ENCODE measurements at regions not wholly inside any gene's neighbourhood (a gene's known extent, or its start where the extent isn't known, plus 50 kb on each side); places are given as distances from the start of the nearest gene placed in this dataset.

- H3K56ac ChIP-seq (replicated peaks; ENCODE audit: insufficient read length, low read depth, low read length), result no peak overlapping the region
- no peaks in the 10 kb centered on the region for H3K79me2 ChIP-seq (ENCODE audit: control insufficient read depth in 1 of 2, insufficient read depth in 2 of 2, low read length in 2 of 2)
- no peak overlapping the region for H3K18ac ChIP-seq (ENCODE audit: extremely low read depth, low read length)
- no peaks in the 10 kb centered on the region for H3K36me3 ChIP-seq (ENCODE audit: control insufficient read depth in 2 of 4, insufficient read depth in 4 of 4, low read length in 3 of 4)
- H3K4ac ChIP-seq (replicated peaks; ENCODE audit: insufficient read length, low read depth, low read length), result no peak overlapping the region
- ChIA-PET POLR2A (ENCODE audit: partially characterized antibody) (no interaction called here), CTCF (ENCODE audit: partially characterized antibody) (no interaction called here)
- no peaks in the 10 kb centered on the region for H3K23me2 ChIP-seq (ENCODE audit: low read depth, low read length)
- no peak overlapping the region for H3K27ac ChIP-seq (ENCODE audit: low read depth, low read length)
- H2BK120ac ChIP-seq (replicated peaks; ENCODE audit: low read depth, low read length), result peak overlapping the region; percentile 55
- no peaks in the 10 kb centered on the region for H4K20me1 ChIP-seq (replicated peaks in 1 of 2; ENCODE audit: control insufficient read depth in 1 of 2, insufficient read depth in 2 of 2, low read length in 2 of 2)
- H3K27me3 ChIP-seq (replicated peaks in 1 of 4; ENCODE audit: control insufficient read depth in 3 of 4, extremely low read depth in 1 of 4, insufficient read depth in 3 of 4, low read length in 3 of 4), result no peaks in the 10 kb centered on the region
- peak overlapping the region in 3 of 4 experiments; percentile 30 to 38 (median 32); a peak in 5 of 8 replicates for H3K4me3 ChIP-seq (ENCODE audit: extremely low read depth in 1 of 4, insufficient read depth in 2 of 4, low read depth in 3 of 4, low read length in 4 of 4)
- peaks cover 0 to 8% (median 4%) of the 10 kb centered on the region in 4 experiments; a peak in 6 of 7 replicates for H3K4me1 ChIP-seq (replicated peaks in 1 of 4; ENCODE audit: control insufficient read depth in 3 of 4, insufficient read depth in 4 of 4, low read length in 3 of 4)
- H3K9ac ChIP-seq (replicated peaks in 1 of 4; ENCODE audit: extremely low read depth in 1 of 4, low read depth in 3 of 4, low read length in 3 of 4), result no peak overlapping the region
- H2AK5ac ChIP-seq (ENCODE audit: low read depth, low read length), result no peak overlapping the region
- peak overlapping the region; percentile 92; the same call in 1 of the 2 replicates for H2BK20ac ChIP-seq (ENCODE audit: low read length)
- no peak overlapping the region for H4K91ac ChIP-seq (replicated peaks; ENCODE audit: insufficient read length, low read length)
- no peak overlapping the region for H2BK15ac ChIP-seq (ENCODE audit: low read length)
- H2BK12ac ChIP-seq (ENCODE audit: low read depth, low read length), result peak overlapping the region; percentile 86; the same call in 1 of the 2 replicates
- peak overlapping the region; percentile 81 for H4K5ac ChIP-seq (ENCODE audit: insufficient read length, low read depth, low read length)
- FAIRE-seq (peak; percentile 99), DNase-seq (ENCODE audit: low read depth in 1 of 2, low spot score in 2 of 2) (peak; percentile 69 to 86)
- peak overlapping the region; percentile 93 for H2BK5ac ChIP-seq (ENCODE audit: low read depth, low read length)
- no peak overlapping the region for H2AFZ ChIP-seq (ENCODE audit: low read length)
- H3K4me2 ChIP-seq (ENCODE audit: insufficient read depth in 1 of 2, low read depth in 2 of 2, low read length in 2 of 2), result peak overlapping the region; percentile 34 to 66
- no peak overlapping the region for H4K8ac ChIP-seq (ENCODE audit: extremely low read depth, insufficient read depth, low read length)
- WGBS, 2 experiments (ENCODE audit: extremely low coverage in 1 of 2, insufficient coverage in 1 of 2, insufficient read length in 1 of 2, insufficient replicate concordance in 2 of 2, low coverage in 1 of 2, low lambda C conversion rate in 2 of 2, missing lambda C conversion rate in 1 of 2), result 1% methylated on average over 20 of the region's 20 CpGs; no CpG with 5 or more reads in 1 of the 2 experiments
- no peak overlapping the region for H3K14ac ChIP-seq (ENCODE audit: insufficient read length)
- H3K23ac ChIP-seq (ENCODE audit: insufficient read length), result no peak overlapping the region
- H3K79me1 ChIP-seq (ENCODE audit: low read depth, low read length), result no peaks in the 10 kb centered on the region
- H3K9me3 ChIP-seq (ENCODE audit: insufficient read depth in 2 of 2, low read depth in 1 of 2, low read length in 1 of 2), result no peaks in the 10 kb centered on the region
- TF ChIP-seq RAD21 (IDR thresholded peaks at IDR 0.05 in 1 of 2, conservative IDR thresholded peaks at IDR 0.05 in 1 of 2; ENCODE audit: low read depth in 2 of 2, low read length in 2 of 2), result peak; percentile 5 to 44; a peak in 3 of 4 replicates
These were observed 310.2 kb downstream of the ASMT start for GRCh38 chrX:1925053-1925481.

Measured in H1 (cell line).